HEK293 (cell line): ENCODE measurements at regions not wholly inside any gene's neighbourhood (a gene's known extent, or its start where the extent isn't known, plus 50 kb on each side); places are given as distances from the start of the nearest gene placed in this dataset.

Source experiments
- CTCF ChIA-PET: fragments of 350-600 bp; formaldehyde crosslinking; extraction: SDS; loops from one replicate; lab custom pipeline; 2021; ENCODE audit warnings: antibody characterized with exemption; lab: Yijun Ruan, JAX
- POLR2A ChIA-PET: fragments of 300-600 bp; formaldehyde crosslinking; extraction: SDS; loops from one replicate; lab custom pipeline; 2020; ENCODE audit warnings: antibody characterized with exemption, inconsistent platforms; lab: Yijun Ruan, JAX
- H3K27ac ChIP-seq: fragments of 200-500 bp; sonication (Bioruptor generic); 2 replicates; pipeline ENCODE4 v1.5.1; 2014; ENCODE audit warnings: low read depth, low read length, control low read depth, inconsistent platforms; ENCODE audit errors: extremely low read depth
- H3K36me3 ChIP-seq, 2 experiments: fragments of 200-500 bp in 1 of 2; sonication (Bioruptor generic) in 1 of 2; 1 replicate in 1 of 2; 2 replicates in 1 of 2; pipeline ENCODE4 v1.5.1; 2014 to 2017; ENCODE audit warnings: inconsistent platforms in 2 of 2, low read length in 2 of 2; ENCODE audit not compliant: control insufficient read depth in 2 of 2, insufficient read depth in 1 of 2
- H3K4me1 ChIP-seq: fragments of 200-500 bp; sonication (Bioruptor generic); 2 replicates; pipeline ENCODE4 v1.5.1; 2014; ENCODE audit warnings: mild to moderate bottlenecking, low read length, inconsistent platforms; ENCODE audit not compliant: control insufficient read depth, insufficient read depth
- H3K4me3 ChIP-seq: 2 replicates; pipeline ENCODE4 v1.5.1; 2011; ENCODE audit warnings: low read depth, mild to moderate bottlenecking, control low read depth, low read length, moderate library complexity
- H3K9me3 ChIP-seq: fragments of 200-500 bp; sonication (Bioruptor generic); 2 replicates; pipeline ENCODE4 v1.5.1; 2014; ENCODE audit warnings: low read depth, low read length, inconsistent platforms; ENCODE audit not compliant: control insufficient read depth, insufficient read depth
- ATF2 ChIP-seq: fragments of 450-650 bp; formaldehyde crosslinking; IDR thresholded peaks from 2 replicates; pipeline ENCODE4 v1.5.1; 2016; ENCODE audit warnings: missing biosample characterization, missing genetic modification characterization, low read depth
- GLI4 ChIP-seq: fragments of 450-650 bp; formaldehyde crosslinking; IDR thresholded peaks from 2 replicates; pipeline ENCODE4 v1.5.1; 2016; ENCODE audit warnings: missing biosample characterization, missing genetic modification characterization
- INSM2 ChIP-seq: fragments of 450-650 bp; formaldehyde crosslinking; IDR thresholded peaks from 2 replicates; pipeline ENCODE4 v1.5.1; 2016; ENCODE audit warnings: missing biosample characterization, missing genetic modification characterization
- OSR2 ChIP-seq: fragments of 450-650 bp; formaldehyde crosslinking; IDR thresholded peaks from 2 replicates; pipeline ENCODE4 v1.5.1; 2016; ENCODE audit warnings: missing biosample characterization, missing genetic modification characterization
- RBAK ChIP-seq: fragments of 450-650 bp; formaldehyde crosslinking; IDR thresholded peaks from 2 replicates; pipeline ENCODE4 v1.5.1; 2016; ENCODE audit warnings: missing biosample characterization, missing genetic modification characterization
- SALL2 ChIP-seq: fragments of 450-650 bp; formaldehyde crosslinking; IDR thresholded peaks from 2 replicates; pipeline ENCODE4 v1.5.0; 2017; ENCODE audit warnings: missing biosample characterization, mild to moderate bottlenecking, missing genetic modification characterization, borderline replicate concordance
- TCF7L2 ChIP-seq: IDR thresholded peaks from 2 replicates; pipeline ENCODE4 v1.6.1; 2011; ENCODE audit warnings: low read depth, mild to moderate bottlenecking, inconsistent platforms, low read length, moderate library complexity, borderline replicate concordance
- ZBTB44 ChIP-seq: fragments of 450-650 bp; IDR thresholded peaks from 2 replicates; pipeline ENCODE4 v1.5.1; 2018; ENCODE audit warnings: missing biosample characterization, mild to moderate bottlenecking, missing genetic modification characterization
- ZFP41 ChIP-seq: fragments of 450-650 bp; formaldehyde crosslinking; IDR thresholded peaks from 2 replicates; pipeline ENCODE4 v1.5.1; 2016; ENCODE audit warnings: missing biosample characterization, missing genetic modification characterization, borderline replicate concordance
- ZNF146 ChIP-seq: fragments of 450-650 bp; formaldehyde crosslinking; IDR thresholded peaks from 2 replicates; pipeline ENCODE4 v1.5.1; 2016; ENCODE audit warnings: missing biosample characterization, missing genetic modification characterization
- ZNF148 ChIP-seq: fragments of 450-650 bp; formaldehyde crosslinking; IDR thresholded peaks from 2 replicates; pipeline ENCODE4 v1.5.0; 2017; ENCODE audit warnings: missing biosample characterization, missing genetic modification characterization, borderline replicate concordance
- ZNF16 ChIP-seq: fragments of 450-650 bp; formaldehyde crosslinking; IDR thresholded peaks from 2 replicates; pipeline ENCODE4 v1.5.1; 2016; ENCODE audit warnings: low read depth, missing biosample characterization, missing genetic modification characterization
- ZNF184 ChIP-seq: fragments of 450-650 bp; IDR thresholded peaks from 2 replicates; pipeline ENCODE4 v1.5.1; 2018; ENCODE audit warnings: missing biosample characterization, mild to moderate bottlenecking, missing genetic modification characterization
- ZNF416 ChIP-seq: fragments of 450-650 bp; formaldehyde crosslinking; IDR thresholded peaks from 2 replicates; pipeline ENCODE4 v1.5.1; 2016; ENCODE audit warnings: missing biosample characterization, missing genetic modification characterization
- ZNF426 ChIP-seq: fragments of 450-650 bp; formaldehyde crosslinking; IDR thresholded peaks from 2 replicates; pipeline ENCODE4 v1.5.1; 2017; ENCODE audit warnings: missing biosample characterization, missing genetic modification characterization, mild to moderate bottlenecking, inconsistent platforms, moderate library complexity
- ZNF488 ChIP-seq: fragments of 450-650 bp; formaldehyde crosslinking; IDR thresholded peaks from 2 replicates; pipeline ENCODE4 v1.5.1; 2016; ENCODE audit warnings: missing biosample characterization, missing genetic modification characterization
- ZNF560 ChIP-seq: fragments of 450-650 bp; formaldehyde crosslinking; IDR thresholded peaks from 2 replicates; pipeline ENCODE4 v1.5.1; 2017; ENCODE audit warnings: missing biosample characterization, missing genetic modification characterization, borderline replicate concordance
- ZNF677 ChIP-seq: fragments of 450-650 bp; IDR thresholded peaks from 2 replicates; pipeline ENCODE4 v1.5.0; 2018; ENCODE audit warnings: missing biosample characterization, mild to moderate bottlenecking, missing genetic modification characterization, moderate library complexity
- ZSCAN23 ChIP-seq: fragments of 450-650 bp; formaldehyde crosslinking; IDR thresholded peaks from 2 replicates; pipeline ENCODE4 v1.5.1; 2016; ENCODE audit warnings: missing biosample characterization, missing genetic modification characterization
- ZSCAN4 ChIP-seq: fragments of 450-650 bp; formaldehyde crosslinking; IDR thresholded peaks from 2 replicates; pipeline ENCODE4 v1.5.1; 2017; ENCODE audit warnings: missing biosample characterization, missing genetic modification characterization

- Histone ChIP-seq H3K27ac (no peak overlapping the region), H3K36me3 (no peaks in the 10 kb centered on the region), H3K9me3 (no peaks in the 10 kb centered on the region), H3K4me1 (no peaks in the 10 kb centered on the region), H3K4me3 (no peak overlapping the region)
- TF ChIP-seq ATF2 (tag by site-specific recombination) = 0 out of 2 replicates have a peak, but pooled peaks have one; percentile 38
- TF ChIP-seq ZBTB44 (tag by site-specific recombination) = no peak
- TF ChIP-seq ZFP41 (tag by site-specific recombination) = no peak
- POLR2A ChIA-PET = no interaction called here
- CTCF ChIA-PET = no interaction called here
Observed at GRCh38 chr5:166617507-166617906, 1673.9 kb upstream of the WWC1 start.

GRCh38 chr5:166618526-166618925 is 1672.9 kb upstream of the WWC1 start:
- H3K36me3 ChIP-seq = no peaks in the 10 kb centered on the region
- no peak overlapping the region for H3K27ac ChIP-seq
- ChIA-PET CTCF (no interaction called here), POLR2A (no interaction called here)
- no peaks in the 10 kb centered on the region for H3K9me3 ChIP-seq
- H3K4me3 ChIP-seq = no peak overlapping the region
- H3K4me1 ChIP-seq = no peaks in the 10 kb centered on the region
- TF ChIP-seq TCF7L2 (no peak), ZNF488 (tag by site-specific recombination) (no peak), ZBTB44 (tag by site-specific recombination) (no peak), ZNF184 (tag by site-specific recombination) (no peak), ZSCAN4 (tag by site-specific recombination) (no peak), GLI4 (tag by site-specific recombination) (no peak), ZNF148 (no peak)
- TF ChIP-seq, all 188 proteins: peak for 0

GRCh38 chr5:166624573-166624972 is 1666.9 kb upstream of the WWC1 start:
- ChIA-PET CTCF (no interaction called here), POLR2A (no interaction called here)
- H3K27ac ChIP-seq = no peak overlapping the region
- no peaks in the 10 kb centered on the region for H3K36me3 ChIP-seq
- H3K4me3 ChIP-seq = no peak overlapping the region
- H3K4me1 ChIP-seq = no peaks in the 10 kb centered on the region
- no peaks in the 10 kb centered on the region for H3K9me3 ChIP-seq
- TF ChIP-seq RBAK (tag by site-specific recombination) (no peak), SALL2 (no peak), ZNF426 (no peak), ZNF146 (no peak), TCF7L2 (no peak), ZNF416 (tag by site-specific recombination) (no peak), ZNF677 (tag by site-specific recombination) (no peak), OSR2 (tag by site-specific recombination) (no peak), ZNF16 (tag by site-specific recombination) (no peak), INSM2 (tag by site-specific recombination) (no peak), ZSCAN23 (tag by site-specific recombination) (no peak), ZNF560 (tag by site-specific recombination) (no peak)
